IMR-90 (cell line): ENCODE measurements at regions not wholly inside any gene's neighbourhood (a gene's known extent, or its start where the extent isn't known, plus 50 kb on each side); places are given as distances from the start of the nearest gene placed in this dataset.

Source experiments
- CTCF ChIP-seq: conservative IDR thresholded peaks from 2 replicates; pipeline ENCODE4 v1.5.1; 2012; ENCODE audit warnings: mild to moderate bottlenecking, low read depth, low read length, improper control_type of control experiment
- MAFK ChIP-seq: IDR thresholded peaks from 2 replicates; pipeline ENCODE4 v1.6.1; 2012; ENCODE audit warnings: low read depth, low read length, improper control_type of control experiment
- POLR2A ChIP-seq: IDR thresholded peaks from 2 replicates; pipeline ENCODE4 v1.6.1; 2012; ENCODE audit warnings: mild to moderate bottlenecking, low read depth, low read length
- RAD21 ChIP-seq: IDR thresholded peaks from 2 replicates; pipeline ENCODE4 v1.6.1; 2012; ENCODE audit warnings: low read length, improper control_type of control experiment
- RFX5 ChIP-seq: IDR thresholded peaks from 2 replicates; pipeline ENCODE4 v1.8.0; 2012; ENCODE audit warnings: low read depth, mild to moderate bottlenecking, low read length, moderate library complexity
- TF ChIP-seq, protein P1 (sequence below): fragments of 150-350 bp; IDR thresholded peaks from 2 replicates; pipeline ENCODE4 v1.6.1; 2017; ENCODE audit warnings: mild to moderate bottlenecking, antibody characterized with exemption, low read length, low read depth

GRCh38 chr6:40735521-40735920 is 148.4 kb upstream of the LRFN2 start:
- no peak for TF ChIP-seq POLR2A
- TF ChIP-seq, protein P1, sequence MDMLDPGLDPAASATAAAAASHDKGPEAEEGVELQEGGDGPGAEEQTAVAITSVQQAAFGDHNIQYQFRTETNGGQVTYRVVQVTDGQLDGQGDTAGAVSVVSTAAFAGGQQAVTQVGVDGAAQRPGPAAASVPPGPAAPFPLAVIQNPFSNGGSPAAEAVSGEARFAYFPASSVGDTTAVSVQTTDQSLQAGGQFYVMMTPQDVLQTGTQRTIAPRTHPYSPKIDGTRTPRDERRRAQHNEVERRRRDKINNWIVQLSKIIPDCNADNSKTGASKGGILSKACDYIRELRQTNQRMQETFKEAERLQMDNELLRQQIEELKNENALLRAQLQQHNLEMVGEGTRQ, result no peak
- no peak for TF ChIP-seq CTCF
- TF ChIP-seq RFX5, result no peak
- no peak for TF ChIP-seq RAD21
- no peak for TF ChIP-seq MAFK
